Esophagus squamous epithelium (tissue), 5 donors: ENCODE measurements at regions not wholly inside any gene's neighbourhood (a gene's known extent, or its start where the extent isn't known, plus 50 kb on each side); places are given as distances from the start of the nearest gene placed in this dataset.
A peak's percentile ranks its signal among the peaks of the same experiment; 100 is the strongest.

Experiments
- DNase-seq: peaks from one replicate; lab custom pipeline; 2025; lab: John Stamatoyannopoulos, UW
- H3K27ac ChIP-seq, 4 donors: fragments of 200-600 bp; sonication (generic); one replicate each; pipeline ENCODE4 v1.5.1; 2016 to 2019; ENCODE audit warnings: mild to moderate bottlenecking in 1 of 4
- H3K27me3 ChIP-seq, 4 donors: fragments of 200-600 bp; sonication (generic); 1 replicate in 3 of 4; 2 replicates in 1 of 4; pipeline versions ENCODE4 v1.5.1 to v1.6.0; 2017 to 2021; ENCODE audit warnings: antibody characterized with exemption in 1 of 4
- H3K36me3 ChIP-seq, 3 donors: fragments of 200-600 bp; sonication (generic); one replicate each; pipeline ENCODE4 v1.5.1; 2016 to 2019
- H3K4me1 ChIP-seq, 3 donors: fragments of 200-600 bp; sonication (generic); one replicate each; pipeline ENCODE4 v1.5.1; 2017 to 2019
- H3K4me3 ChIP-seq, 4 donors: fragments of 200-600 bp; sonication (generic); 1 replicate in 3 of 4; 2 replicates in 1 of 4; pipeline ENCODE4 v1.5.1; 2016 to 2019; ENCODE audit warnings: mild to moderate bottlenecking in 2 of 4, moderate library complexity in 1 of 4
- H3K9me3 ChIP-seq, 3 donors: fragments of 200-600 bp; sonication (generic); one replicate each; pipeline ENCODE4 v1.5.1; 2016 to 2019
- CTCF ChIP-seq, 6 experiments: fragments of 450-650 bp in 4 of 6; fragments of 200-600 bp in 2 of 6; sonication (generic) in 2 of 6; IDR thresholded peaks; one replicate each; pipeline ENCODE4 v1.5.1; 2016 to 2019; ENCODE audit warnings: antibody characterized with exemption in 6 of 6, mild to moderate bottlenecking in 4 of 6, moderate library complexity in 4 of 6
- POLR2A ChIP-seq, 4 donors: fragments of 450-650 bp; IDR thresholded peaks; one replicate each; pipeline ENCODE4 v1.6.1; 2017; ENCODE audit warnings: antibody characterized with exemption in 4 of 4, mild to moderate bottlenecking in 4 of 4, moderate library complexity in 3 of 4
- WGBS, 2 donors: methylation state at CpG; one replicate each; pipeline ENCODE4 v1.1.5; 2018; 5-methylcytosine and 5-hydroxymethylcytosine counted together
- intact Hi-C: fragments of 100-400 bp; cut with DNase I; formaldehyde crosslinking; loops from one replicate; pipeline ENCODE4 v1.15.0; 2022
- donor health status: DM: yes; HTN: yes; CAD: no.

GRCh38 chrY:21227849-21228248, 283.3 kb upstream of the RBMY1B start:
- no peak for DNase-seq
- no peaks in the 10 kb centered on the region for H3K4me1 ChIP-seq
- intact Hi-C loops: no loop called here
- no peaks in the 10 kb centered on the region for H3K9me3 ChIP-seq
- no peak overlapping the region for H3K27ac ChIP-seq
- H3K27me3 ChIP-seq: no peaks in the 10 kb centered on the region
- H3K4me3 ChIP-seq: no peak overlapping the region
- TF ChIP-seq CTCF (IDR thresholded peaks at IDR 0.05) (no peak), POLR2A (IDR thresholded peaks at IDR 0.05) (no peak)
- WGBS, 2 donors: no CpG with 5 or more reads among the region's 3 CpGs
- no peaks in the 10 kb centered on the region for H3K36me3 ChIP-seq

- intact Hi-C loops: no loop called here
- Histone ChIP-seq H3K9me3 (no peaks in the 10 kb centered on the region), H3K4me3 (no peak overlapping the region), H3K36me3 (no peaks in the 10 kb centered on the region), H3K27ac (peak overlapping the region in 1 of 4 donors; percentile 17), H3K27me3 (no peaks in the 10 kb centered on the region), H3K4me1 (no peaks in the 10 kb centered on the region)
- TF ChIP-seq POLR2A (IDR thresholded peaks at IDR 0.05) (no peak), CTCF (IDR thresholded peaks at IDR 0.05) (no peak)
- 33% methylated on average over 3 of the region's 4 CpGs; no CpG with 5 or more reads in 1 of the 2 donors for WGBS, 2 donors
- DNase-seq: no peak
These were observed 270.9 kb upstream of the RBMY1B start for GRCh38 chrY:21240221-21240620.

GRCh38 chrY:21240662-21241310, 270.4 kb upstream of the RBMY1B start:
- intact Hi-C loops: no loop called here

GRCh38 chrY:21242793-21243192, 268.3 kb upstream of the RBMY1B start:
- H3K9me3 ChIP-seq: no peaks in the 10 kb centered on the region
- WGBS, 2 donors: 33% methylated on average over 1 of the region's 2 CpGs; no CpG with 5 or more reads in 1 of the 2 donors
- H3K36me3 ChIP-seq: no peaks in the 10 kb centered on the region

More at GRCh38 chrY:21240662-21241310, 270.4 kb upstream of the RBMY1B start:
- WGBS, 2 donors: 63% methylated on average over 2 of the region's 2 CpGs; no CpG with 5 or more reads in 1 of the 2 donors
- Histone ChIP-seq H3K27ac (peak overlapping the region in 1 of 4 donors; percentile 9), H3K9me3 (no peaks in the 10 kb centered on the region), H3K27me3 (no peaks in the 10 kb centered on the region), H3K36me3 (no peaks in the 10 kb centered on the region), H3K4me3 (no peak overlapping the region), H3K4me1 (no peaks in the 10 kb centered on the region)
- DNase-seq: no peak
- no peak for TF ChIP-seq CTCF (IDR thresholded peaks at IDR 0.05)
- no peak for TF ChIP-seq POLR2A (IDR thresholded peaks at IDR 0.05)

More at GRCh38 chrY:21242793-21243192, 268.3 kb upstream of the RBMY1B start:
- no peak for DNase-seq
- no peaks in the 10 kb centered on the region for H3K4me1 ChIP-seq
- H3K27ac ChIP-seq: no peak overlapping the region
- TF ChIP-seq POLR2A (IDR thresholded peaks at IDR 0.05) (no peak), CTCF (IDR thresholded peaks at IDR 0.05) (no peak)
- no peak overlapping the region for H3K4me3 ChIP-seq
- no peaks in the 10 kb centered on the region for H3K27me3 ChIP-seq
- intact Hi-C loops: no loop called here
